ENCODE measurements at regions not wholly inside any gene's neighbourhood (a gene's known extent, or its start where the extent isn't known, plus 50 kb on each side); places are given as distances from the start of the nearest gene placed in this dataset.

DNA sequence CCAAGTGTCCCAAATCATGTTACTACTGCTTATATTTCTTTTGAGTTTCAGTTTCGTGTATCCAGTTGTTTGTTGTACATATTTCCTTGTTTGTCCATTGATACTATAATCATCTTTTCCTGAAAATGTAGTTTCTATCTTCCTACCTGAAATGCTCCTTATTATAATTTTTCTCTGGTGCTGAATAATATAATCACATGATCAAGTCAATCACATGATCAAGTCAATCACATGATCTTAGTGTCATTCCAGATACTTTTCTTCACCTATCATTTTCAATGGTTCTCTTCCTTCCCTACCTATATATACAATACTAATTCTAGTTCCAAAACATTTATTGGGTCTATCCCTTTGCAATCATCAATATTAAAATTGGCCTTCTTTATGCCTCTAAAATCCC is 2058.8 kb downstream of the PCDH7 start:
- no peaks in the 10 kb centered on the region for H3K4me1 ChIP-seq
- H3K36me3 ChIP-seq: no peaks in the 10 kb centered on the region
- H3K4me3 ChIP-seq: no peak overlapping the region
- TF ChIP-seq, protein P1, sequence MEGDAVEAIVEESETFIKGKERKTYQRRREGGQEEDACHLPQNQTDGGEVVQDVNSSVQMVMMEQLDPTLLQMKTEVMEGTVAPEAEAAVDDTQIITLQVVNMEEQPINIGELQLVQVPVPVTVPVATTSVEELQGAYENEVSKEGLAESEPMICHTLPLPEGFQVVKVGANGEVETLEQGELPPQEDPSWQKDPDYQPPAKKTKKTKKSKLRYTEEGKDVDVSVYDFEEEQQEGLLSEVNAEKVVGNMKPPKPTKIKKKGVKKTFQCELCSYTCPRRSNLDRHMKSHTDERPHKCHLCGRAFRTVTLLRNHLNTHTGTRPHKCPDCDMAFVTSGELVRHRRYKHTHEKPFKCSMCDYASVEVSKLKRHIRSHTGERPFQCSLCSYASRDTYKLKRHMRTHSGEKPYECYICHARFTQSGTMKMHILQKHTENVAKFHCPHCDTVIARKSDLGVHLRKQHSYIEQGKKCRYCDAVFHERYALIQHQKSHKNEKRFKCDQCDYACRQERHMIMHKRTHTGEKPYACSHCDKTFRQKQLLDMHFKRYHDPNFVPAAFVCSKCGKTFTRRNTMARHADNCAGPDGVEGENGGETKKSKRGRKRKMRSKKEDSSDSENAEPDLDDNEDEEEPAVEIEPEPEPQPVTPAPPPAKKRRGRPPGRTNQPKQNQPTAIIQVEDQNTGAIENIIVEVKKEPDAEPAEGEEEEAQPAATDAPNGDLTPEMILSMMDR (IDR thresholded peaks at IDR 0.05): no peak
- TF ChIP-seq POLR2A (IDR thresholded peaks at IDR 0.05): no peak
- H3K27me3 ChIP-seq: no peaks in the 10 kb centered on the region
- no peak for DNase-seq (ENCODE audit: low spot score in 2 of 2)
- intact Hi-C loops (cut with DNase I; ENCODE audit: low total_unique reads): no loop called here
- no peaks in the 10 kb centered on the region for H3K9me3 ChIP-seq
- H3K27ac ChIP-seq: no peak overlapping the region

DNA sequence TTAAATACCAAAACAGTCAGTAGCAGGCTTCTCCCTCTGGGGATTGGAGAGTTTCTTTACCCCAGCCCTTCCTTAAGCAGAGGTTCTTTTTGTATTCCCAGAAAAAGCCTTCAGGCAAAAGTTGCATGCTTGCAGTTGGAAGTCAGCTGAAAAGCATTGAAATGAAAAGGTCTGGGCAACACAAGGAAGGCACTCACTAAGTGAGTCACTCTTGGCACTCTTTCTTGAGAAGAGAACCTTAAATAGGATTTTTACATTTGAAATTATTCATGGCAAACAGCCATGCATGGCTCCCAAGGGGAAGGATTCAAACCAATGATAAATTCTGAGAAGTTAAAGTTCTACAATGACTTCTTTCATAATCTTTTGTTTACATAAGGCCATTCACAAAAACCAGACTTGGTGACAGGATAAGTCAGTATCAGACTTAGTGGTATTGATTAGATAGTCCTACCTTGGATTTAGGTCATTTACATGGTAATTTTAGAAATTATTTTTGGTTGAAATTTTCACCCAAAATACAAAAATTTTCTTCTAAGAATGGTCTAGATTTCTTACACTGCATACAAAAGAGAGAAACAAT is 2068.9 kb downstream of the PCDH7 start:
- peak in 1 of 2 donors; percentile 22 for DNase-seq (ENCODE audit: low spot score in 2 of 2)
- H3K9me3 ChIP-seq: no peaks in the 10 kb centered on the region
- no peaks in the 10 kb centered on the region for H3K36me3 ChIP-seq
- H3K27ac ChIP-seq: no peak overlapping the region
- intact Hi-C loops (cut with DNase I; ENCODE audit: low total_unique reads): no loop called here
- no peak overlapping the region for H3K4me3 ChIP-seq
- TF ChIP-seq POLR2A (IDR thresholded peaks at IDR 0.05): no peak
- no peak for TF ChIP-seq POLR2AphosphoS5 (IDR thresholded peaks at IDR 0.05)
- TF ChIP-seq, protein P1 (IDR thresholded peaks at IDR 0.05): no peak
- H3K4me1 ChIP-seq: no peaks in the 10 kb centered on the region
- H3K27me3 ChIP-seq: no peaks in the 10 kb centered on the region

DNA sequence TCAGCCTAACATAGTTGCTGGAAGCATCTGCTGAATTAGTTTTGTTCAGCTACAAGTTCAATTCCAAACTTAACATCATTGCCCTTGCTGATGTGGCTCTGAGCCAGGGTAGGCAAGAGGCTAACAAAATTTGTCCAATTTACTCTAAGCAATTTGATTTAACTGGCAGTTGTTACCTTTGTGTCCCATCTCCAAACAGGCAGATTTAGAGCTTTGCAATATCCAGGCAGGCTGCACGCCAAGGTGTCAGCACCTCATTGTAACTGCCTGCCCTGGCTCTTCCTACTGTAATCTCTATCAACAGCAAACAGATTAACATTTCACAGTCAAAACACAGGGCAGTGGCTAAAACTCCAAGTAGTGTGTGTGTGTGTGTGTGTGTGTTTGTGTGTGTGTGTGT is 2070.6 kb downstream of the PCDH7 start:
- Histone ChIP-seq H3K4me1 (no peaks in the 10 kb centered on the region), H3K4me3 (no peak overlapping the region), H3K9me3 (no peaks in the 10 kb centered on the region), H3K27ac (no peak overlapping the region), H3K36me3 (no peaks in the 10 kb centered on the region), H3K27me3 (no peaks in the 10 kb centered on the region)
- DNase-seq (ENCODE audit: low spot score in 2 of 2): no peak
- TF ChIP-seq, protein P1 (IDR thresholded peaks at IDR 0.05): no peak
- TF ChIP-seq POLR2A (IDR thresholded peaks at IDR 0.05) (no peak), POLR2AphosphoS5 (IDR thresholded peaks at IDR 0.05) (no peak)
- intact Hi-C loops (cut with DNase I; ENCODE audit: low total_unique reads): no loop called here

DNA sequence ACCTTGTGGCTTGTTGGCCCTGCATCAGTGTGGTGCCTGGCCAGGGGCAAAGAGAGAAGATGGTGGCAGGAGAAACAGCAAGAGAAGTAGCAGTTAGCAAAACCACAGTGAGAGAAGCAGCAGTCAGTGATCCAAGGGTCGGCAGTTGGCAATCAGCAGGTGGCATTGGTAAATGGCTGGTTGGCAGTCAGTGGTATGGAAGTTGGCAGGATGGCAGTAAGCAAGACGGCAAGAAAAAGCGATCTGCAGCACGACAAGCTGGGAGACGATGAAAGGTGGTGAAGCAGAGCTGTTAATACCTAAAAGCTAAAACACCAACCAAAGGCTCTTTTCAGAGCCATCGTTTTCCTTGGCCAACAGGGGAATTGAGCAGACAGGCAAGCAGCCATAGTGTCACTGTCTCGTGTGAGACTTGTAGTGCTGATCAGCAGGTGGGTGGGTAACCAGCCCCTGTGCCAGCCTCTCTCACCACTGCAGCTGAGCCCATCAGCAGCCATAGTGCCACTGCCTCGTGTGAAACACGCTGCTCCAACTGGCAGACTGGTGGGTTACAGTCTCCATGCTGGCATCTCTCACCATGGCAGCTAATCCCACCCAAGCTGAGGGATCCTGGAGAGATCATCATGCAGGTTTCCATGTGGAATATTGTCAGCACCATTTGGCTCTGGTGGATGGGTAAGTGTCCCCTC is 2078.4 kb downstream of the PCDH7 start:
- no peaks in the 10 kb centered on the region for H3K36me3 ChIP-seq
- intact Hi-C loops (cut with DNase I; ENCODE audit: low total_unique reads): no loop called here

DNA sequence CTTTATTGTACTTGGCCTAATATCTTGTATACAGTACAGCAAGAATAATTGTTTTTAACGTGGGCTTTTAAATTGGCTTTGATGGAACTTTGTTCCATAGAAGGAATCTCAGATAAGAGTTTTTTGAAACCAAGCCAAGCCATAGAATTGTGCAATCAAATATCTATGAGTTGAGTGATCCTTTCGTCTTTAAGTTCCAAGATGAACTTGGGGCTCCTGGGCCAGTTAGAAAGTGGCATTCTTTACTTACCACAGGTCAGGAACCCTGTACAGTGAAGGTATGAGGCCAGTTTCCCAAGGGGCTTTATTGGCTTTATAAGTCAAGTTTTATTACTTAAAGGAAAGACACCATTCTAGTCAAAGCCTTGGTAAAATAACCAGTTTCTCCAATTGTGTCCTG is 2104.2 kb downstream of the PCDH7 start:
- no peak for DNase-seq (ENCODE audit: low spot score in 2 of 2)
- no peaks in the 10 kb centered on the region for H3K27me3 ChIP-seq
- no peaks in the 10 kb centered on the region for H3K36me3 ChIP-seq
- no peak for TF ChIP-seq POLR2AphosphoS5 (IDR thresholded peaks at IDR 0.05)
- no peak for TF ChIP-seq POLR2A (IDR thresholded peaks at IDR 0.05)
- TF ChIP-seq, protein P1 (IDR thresholded peaks at IDR 0.05): no peak
- H3K4me3 ChIP-seq: no peak overlapping the region
- H3K4me1 ChIP-seq: no peaks in the 10 kb centered on the region
- intact Hi-C loops (cut with DNase I; ENCODE audit: low total_unique reads): no loop called here
- H3K9me3 ChIP-seq: peaks cover 0 to 14% of the 10 kb centered on the region in 2 donors
- no peak overlapping the region for H3K27ac ChIP-seq

More for the DNA sequence above, 2078.4 kb downstream of the PCDH7 start:
- no peaks in the 10 kb centered on the region for H3K9me3 ChIP-seq
- no peaks in the 10 kb centered on the region for H3K27me3 ChIP-seq
- TF ChIP-seq POLR2A (IDR thresholded peaks at IDR 0.05) (no peak), POLR2AphosphoS5 (IDR thresholded peaks at IDR 0.05) (no peak)
- TF ChIP-seq, protein P1 (IDR thresholded peaks at IDR 0.05): no peak
- no peak for DNase-seq (ENCODE audit: low spot score in 2 of 2)
- H3K27ac ChIP-seq: no peak overlapping the region
- no peaks in the 10 kb centered on the region for H3K4me1 ChIP-seq
- H3K4me3 ChIP-seq: no peak overlapping the region
